ENCODE measurements at regions not wholly inside any gene's neighbourhood (a gene's known extent, or its start where the extent isn't known, plus 50 kb on each side); places are given as distances from the start of the nearest gene placed in this dataset.
"Not testable (repeated sequence)": the region's sequence is repeated elsewhere in the genome, so short reads cannot be mapped to it uniquely, and the experiment has no call there.

DNA sequence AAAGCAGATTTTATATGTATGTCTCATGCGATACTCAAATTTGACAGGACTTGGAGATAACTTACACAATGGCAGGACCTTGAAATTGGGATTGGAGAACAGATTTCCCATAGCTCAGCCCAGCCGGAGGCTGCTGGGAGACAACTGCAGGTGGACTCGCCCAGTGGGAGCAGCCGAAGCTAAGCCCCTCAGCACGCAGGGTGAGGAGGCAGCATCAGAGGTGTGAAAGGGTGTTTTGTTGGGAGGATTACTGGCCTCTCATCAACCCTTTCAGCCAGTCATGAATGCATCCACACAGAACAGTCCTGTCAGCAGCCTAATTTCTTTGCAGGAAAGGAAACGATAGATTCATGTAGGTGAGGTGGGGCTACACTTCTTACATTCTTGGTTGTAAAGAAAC, 110.4 kb upstream of the DYNAP start:
- WGBS: 88% methylated on average over 2 of the region's 6 CpGs
- H3K36me3 ChIP-seq: no peaks in the 10 kb centered on the region

GRCh38 chr18:54502451-54502850, 88.6 kb upstream of the DYNAP start:
- WGBS: 93% methylated on average over 6 of the region's 6 CpGs
- H3K27me3 ChIP-seq; H3K27ac ChIP-seq; H3K4me3 ChIP-seq; H3K9me3 ChIP-seq; DNase-seq (ENCODE audit: low spot score in 2 of 2); H3K4me1 ChIP-seq; H3K36me3 ChIP-seq: not testable (repeated sequence)

More for the DNA sequence above, 110.4 kb upstream of the DYNAP start:
- H3K27me3 ChIP-seq: peaks cover 6% of the 10 kb centered on the region
- no peak for DNase-seq (ENCODE audit: low spot score in 2 of 2)
- no peaks in the 10 kb centered on the region for H3K4me1 ChIP-seq
- no peak overlapping the region for H3K27ac ChIP-seq
- no peaks in the 10 kb centered on the region for H3K9me3 ChIP-seq
- no peak overlapping the region for H3K4me3 ChIP-seq
- TF ChIP-seq POLR2A (IDR thresholded peaks at IDR 0.05) (no peak), POLR2AphosphoS5 (IDR thresholded peaks at IDR 0.05) (no peak), CTCF (IDR thresholded peaks at IDR 0.05) (no peak), EP300 (IDR thresholded peaks at IDR 0.05) (no peak)

GRCh38 chr18:54503131-54503894, 87.7 kb upstream of the DYNAP start:
- Histone ChIP-seq H3K4me3 (no peak overlapping the region), H3K36me3 (no peaks in the 10 kb centered on the region), H3K27ac (no peak overlapping the region), H3K27me3 (no peaks in the 10 kb centered on the region), H3K9me3 (no peaks in the 10 kb centered on the region), H3K4me1 (no peaks in the 10 kb centered on the region)
- no peak for DNase-seq (ENCODE audit: low spot score in 2 of 2)
- TF ChIP-seq POLR2A (IDR thresholded peaks at IDR 0.05) (no peak), EP300 (IDR thresholded peaks at IDR 0.05) (no peak), CTCF (IDR thresholded peaks at IDR 0.05) (no peak), POLR2AphosphoS5 (IDR thresholded peaks at IDR 0.05) (no peak)
- WGBS: 76% methylated on average over 4 of the region's 4 CpGs

DNA sequence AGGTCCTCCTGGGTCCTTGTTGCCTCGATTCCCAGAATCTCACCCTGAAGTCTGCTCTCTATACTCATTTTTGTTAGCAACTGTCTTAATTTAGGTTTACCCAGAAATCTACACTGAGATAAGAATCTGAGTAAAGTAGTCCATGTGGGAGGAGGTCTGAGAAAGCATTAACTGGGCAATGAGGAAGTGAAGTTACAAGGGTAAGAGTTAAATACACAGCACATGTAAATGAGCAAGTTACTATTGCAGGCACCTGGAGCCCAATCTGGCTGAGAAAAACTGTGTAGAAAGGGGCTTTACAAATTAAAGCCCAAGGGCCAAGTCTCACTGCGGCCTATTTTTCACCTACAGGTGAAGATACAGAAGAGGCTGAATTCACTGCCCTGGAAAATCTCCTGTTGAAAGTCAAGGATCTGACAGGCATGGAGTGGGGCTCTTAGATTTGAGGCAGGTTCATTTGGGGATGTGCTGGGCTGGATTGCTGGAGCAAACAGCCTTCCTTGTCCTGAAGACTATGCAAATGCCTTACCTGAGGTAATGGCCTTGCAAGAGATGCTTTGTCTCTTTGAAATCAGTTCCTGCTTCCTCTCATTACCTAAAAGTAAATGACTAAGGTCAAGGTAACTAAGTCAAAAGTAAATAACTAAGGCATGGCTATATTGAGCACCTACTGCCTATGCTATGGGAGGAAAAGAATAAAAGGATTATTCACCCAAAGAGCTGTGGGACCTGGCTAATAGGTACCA, 84.4 kb upstream of the DYNAP start:
- Histone ChIP-seq H3K27ac (no peak overlapping the region), H3K9me3 (no peaks in the 10 kb centered on the region), H3K4me1 (no peaks in the 10 kb centered on the region), H3K27me3 (no peaks in the 10 kb centered on the region), H3K36me3 (no peaks in the 10 kb centered on the region), H3K4me3 (no peak overlapping the region)
- 86% methylated on average over 2 of the region's 2 CpGs for whole genome bisulfite sequencing
- no peak for TF ChIP-seq EP300 (IDR thresholded peaks at IDR 0.05)
- TF ChIP-seq POLR2AphosphoS5 (IDR thresholded peaks at IDR 0.05): no peak
- no peak for TF ChIP-seq CTCF (IDR thresholded peaks at IDR 0.05)
- no peak for TF ChIP-seq POLR2A (IDR thresholded peaks at IDR 0.05)
- no peak for DNase-seq (ENCODE audit: low spot score in 2 of 2)

- Histone ChIP-seq H3K4me3 (no peak overlapping the region), H3K27ac (no peak overlapping the region), H3K9me3 (no peaks in the 10 kb centered on the region), H3K4me1 (no peaks in the 10 kb centered on the region), H3K36me3 (no peaks in the 10 kb centered on the region), H3K27me3 (no peaks in the 10 kb centered on the region)
- TF ChIP-seq EP300 (IDR thresholded peaks at IDR 0.05) (no peak), CTCF (IDR thresholded peaks at IDR 0.05) (no peak), POLR2AphosphoS5 (IDR thresholded peaks at IDR 0.05) (no peak), POLR2A (IDR thresholded peaks at IDR 0.05) (no peak)
- no peak for DNase-seq (ENCODE audit: low spot score in 2 of 2)
- 71% methylated on average over 2 of the region's 2 CpGs for WGBS
Observed at GRCh38 chr18:54509793-54510192, 81.3 kb upstream of the DYNAP start.
